ENCODE measurements at regions not wholly inside any gene's neighbourhood (a gene's known extent, or its start where the extent isn't known, plus 50 kb on each side); places are given as distances from the start of the nearest gene placed in this dataset.

GRCh38 chr6:9398071-9398766 is 962.9 kb upstream of the SLC35B3 start:
- no peak overlapping the region for H2AFZ ChIP-seq (ENCODE audit: low read length)
- no peaks in the 10 kb centered on the region for H4K20me1 ChIP-seq (ENCODE audit: insufficient read depth, low read length)
- ChIA-PET POLR2A (no interaction called here), CTCF (ENCODE audit: low intra/inter-chr PET ratio, low total read pairs) (no interaction called here)
- no peaks in the 10 kb centered on the region for H3K27me3 ChIP-seq (ENCODE audit: control insufficient read depth in 1 of 2, insufficient read depth in 2 of 2, low read length in 2 of 2)
- H3K4me2 ChIP-seq (ENCODE audit: low read depth, low read length) = no peak overlapping the region
- no peak overlapping the region for H3K27ac ChIP-seq (ENCODE audit: extremely low read length, insufficient read depth, low read length)
- H3K79me2 ChIP-seq (ENCODE audit: insufficient read depth, low read length) = no peaks in the 10 kb centered on the region
- in situ Hi-C loops (cut with HindIII; ENCODE audit: extremely low pct_ligation_motif_present, low pct_unique_long_range_greater_than_20kb) = no loop called here
- BruUV-seq (replicated peaks) = no TSS peak
- no peak overlapping the region for H3K4me3 ChIP-seq (replicated peaks in 1 of 3; ENCODE audit: insufficient read depth in 1 of 3, low read depth in 2 of 3, low read length in 3 of 3)
- H3K9me3 ChIP-seq (ENCODE audit: low read length) = no peaks in the 10 kb centered on the region
- FAIRE-seq (no peak), ATAC-seq (peak; percentile 58; the same call in 2 of the 3 replicates), DNase-seq (ENCODE audit: low spot score) (no peak)
- intact Hi-C loops (cut with micrococcal nuclease; ENCODE audit: unreplicated experiment) = no loop called here
- WGBS (ENCODE audit: low lambda C conversion rate) = 35% methylated on average over 15 of the region's 15 CpGs
- H3K9ac ChIP-seq (ENCODE audit: insufficient read depth, low read depth, low read length) = no peak overlapping the region
- H3K4me1 ChIP-seq (ENCODE audit: insufficient read depth, low read length) = no peaks in the 10 kb centered on the region
- no peaks in the 10 kb centered on the region for H3K36me3 ChIP-seq (replicated peaks in 1 of 2; ENCODE audit: control insufficient read depth in 1 of 2, insufficient read depth in 2 of 2, low read length in 2 of 2)
- no peak for TF ChIP-seq ZNF367 (CRISPR knock-in tag; IDR thresholded peaks at IDR 0.05; ENCODE audit: borderline replicate concordance)
- TF ChIP-seq ZMYM2 (CRISPR knock-in tag; IDR thresholded peaks at IDR 0.05) = no peak
- TF ChIP-seq HES4 (CRISPR knock-in tag; IDR thresholded peaks at IDR 0.05; ENCODE audit: borderline replicate concordance) = no peak
- no peak for TF ChIP-seq SNRNP70 (IDR thresholded peaks at IDR 0.05; ENCODE audit: low read depth, low read length)
- TF ChIP-seq CREM (IDR thresholded peaks at IDR 0.05) = no peak
- TF ChIP-seq CREM (CRISPR knock-in tag; IDR thresholded peaks at IDR 0.05) = no peak
- no peak for TF ChIP-seq ZNF251 (CRISPR knock-in tag; IDR thresholded peaks at IDR 0.05)
- TF ChIP-seq SNAPC2 (CRISPR knock-in tag; IDR thresholded peaks at IDR 0.05) = no peak
- TF ChIP-seq, protein P1, sequence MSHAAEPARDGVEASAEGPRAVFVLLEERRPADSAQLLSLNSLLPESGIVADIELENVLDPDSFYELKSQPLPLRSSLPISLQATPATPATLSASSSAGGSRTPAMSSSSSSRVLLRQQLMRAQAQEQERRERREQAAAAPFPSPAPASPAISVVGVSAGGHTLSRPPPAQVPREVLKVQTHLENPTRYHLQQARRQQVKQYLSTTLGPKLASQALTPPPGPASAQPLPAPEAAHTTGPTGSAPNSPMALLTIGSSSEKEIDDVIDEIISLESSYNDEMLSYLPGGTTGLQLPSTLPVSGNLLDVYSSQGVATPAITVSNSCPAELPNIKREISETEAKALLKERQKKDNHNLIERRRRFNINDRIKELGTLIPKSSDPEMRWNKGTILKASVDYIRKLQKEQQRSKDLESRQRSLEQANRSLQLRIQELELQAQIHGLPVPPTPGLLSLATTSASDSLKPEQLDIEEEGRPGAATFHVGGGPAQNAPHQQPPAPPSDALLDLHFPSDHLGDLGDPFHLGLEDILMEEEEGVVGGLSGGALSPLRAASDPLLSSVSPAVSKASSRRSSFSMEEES (CRISPR knock-in tag; IDR thresholded peaks at IDR 0.05) = peak; percentile 66
- TF ChIP-seq BHLHE40 (IDR thresholded peaks at IDR 0.05; ENCODE audit: low read length) = peak; percentile 69
- no peak for TF ChIP-seq DNMT3B (CRISPR knock-in tag; conservative IDR thresholded peaks at IDR 0.05)
- TF ChIP-seq LCORL (IDR thresholded peaks at IDR 0.05) = no peak
- no peak for TF ChIP-seq LCORL (CRISPR knock-in tag; IDR thresholded peaks at IDR 0.05)
- no peak for TF ChIP-seq HNRNPK (IDR thresholded peaks at IDR 0.05; ENCODE audit: low read depth, low read length, poor library complexity, severe bottlenecking)
- TF ChIP-seq FOXA1 (IDR thresholded peaks at IDR 0.05) = no peak
- peak; percentile 65; the same call in 1 of the 2 replicates for TF ChIP-seq FOXA1 (CRISPR knock-in tag; IDR thresholded peaks at IDR 0.05)
- TF ChIP-seq, protein P2, sequence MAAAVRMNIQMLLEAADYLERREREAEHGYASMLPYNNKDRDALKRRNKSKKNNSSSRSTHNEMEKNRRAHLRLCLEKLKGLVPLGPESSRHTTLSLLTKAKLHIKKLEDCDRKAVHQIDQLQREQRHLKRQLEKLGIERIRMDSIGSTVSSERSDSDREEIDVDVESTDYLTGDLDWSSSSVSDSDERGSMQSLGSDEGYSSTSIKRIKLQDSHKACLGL (CRISPR knock-in tag; IDR thresholded peaks at IDR 0.05) = no peak
- TF ChIP-seq ZNF44 (CRISPR knock-in tag; IDR thresholded peaks at IDR 0.05) = no peak
- TF ChIP-seq NFYC (CRISPR knock-in tag; IDR thresholded peaks at IDR 0.05) = no peak
- TF ChIP-seq RBM22 (optimal IDR thresholded peaks at IDR 0.05; ENCODE audit: low read length) = no peak
- TF ChIP-seq EEA1 (CRISPR knock-in tag; IDR thresholded peaks at IDR 0.05; ENCODE audit: borderline replicate concordance) = no peak
- TF ChIP-seq KAT2B (IDR thresholded peaks at IDR 0.05; ENCODE audit: borderline replicate concordance, low read depth, low read length) = no peak
- TF ChIP-seq ZNF598 (CRISPR knock-in tag; IDR thresholded peaks at IDR 0.05; ENCODE audit: borderline replicate concordance) = no peak
- TF ChIP-seq HOXA9 (CRISPR knock-in tag; IDR thresholded peaks at IDR 0.05; ENCODE audit: borderline replicate concordance) = no peak
- TF ChIP-seq SYNCRIP (IDR thresholded peaks at IDR 0.05; ENCODE audit: insufficient read depth, low read depth, low read length) = no peak
- no peak for TF ChIP-seq ETV6 (CRISPR knock-in tag; conservative IDR thresholded peaks at IDR 0.05)
- no peak for TF ChIP-seq ZBTB1 (CRISPR knock-in tag; IDR thresholded peaks at IDR 0.05; ENCODE audit: borderline replicate concordance)
- TF ChIP-seq FOXA3 (CRISPR knock-in tag; IDR thresholded peaks at IDR 0.05) = peak; percentile 39; the same call in 1 of the 2 replicates
- no peak for TF ChIP-seq SKI (IDR thresholded peaks at IDR 0.05; ENCODE audit: partially characterized antibody)

All from HepG2 (cell line).